H7 (cell line): ENCODE measurements at regions not wholly inside any gene's neighbourhood (a gene's known extent, or its start where the extent isn't known, plus 50 kb on each side); places are given as distances from the start of the nearest gene placed in this dataset.

Source experiments
- DNase-seq: peaks from one replicate; pipeline ENCODE4 v3.0.0; 2012
- H3K27me3 ChIP-seq: 2 replicates; pipeline ENCODE4 v1.6.0; 2011; ENCODE audit warnings: mild to moderate bottlenecking, low read length; ENCODE audit not compliant: control insufficient read depth, insufficient read depth
- H3K36me3 ChIP-seq: replicated peaks from 2 replicates; pipeline ENCODE4 v1.5.1; 2011; ENCODE audit warnings: low read length; ENCODE audit not compliant: control insufficient read depth, insufficient read depth
- H3K4me3 ChIP-seq: 2 replicates; pipeline ENCODE4 v1.5.1; 2011; ENCODE audit warnings: low read depth, mild to moderate bottlenecking, control low read depth, low read length, moderate library complexity; ENCODE audit not compliant: insufficient read depth

DNA sequence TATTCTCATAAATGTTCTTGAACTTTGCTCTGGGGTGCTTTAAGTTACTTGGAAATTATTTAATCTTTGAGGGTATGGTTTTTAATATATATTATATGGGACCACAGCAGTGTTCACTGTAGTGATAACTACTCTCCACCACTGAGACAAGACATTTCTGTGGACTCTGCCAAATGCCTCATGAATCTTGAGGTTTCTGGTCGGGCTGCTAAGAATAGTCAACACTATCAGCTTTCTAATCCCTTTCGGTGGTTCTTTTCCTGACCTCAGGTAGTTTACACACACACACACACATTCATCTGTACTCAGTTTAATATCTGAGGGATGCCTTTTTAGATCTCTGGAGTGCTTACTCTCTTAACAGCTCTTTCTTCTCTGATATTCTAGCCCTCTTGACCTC, 500.7 kb downstream of the MAFB start:
- H3K4me3 ChIP-seq = no peak overlapping the region
- no peak for DNase-seq
- no peaks in the 10 kb centered on the region for H3K36me3 ChIP-seq
- H3K27me3 ChIP-seq = no peaks in the 10 kb centered on the region

GRCh38 chr20:40186826-40187225, 502.2 kb downstream of the MAFB start:
- H3K4me3 ChIP-seq = no peak overlapping the region
- no peaks in the 10 kb centered on the region for H3K27me3 ChIP-seq
- no peaks in the 10 kb centered on the region for H3K36me3 ChIP-seq
- DNase-seq = no peak

DNA sequence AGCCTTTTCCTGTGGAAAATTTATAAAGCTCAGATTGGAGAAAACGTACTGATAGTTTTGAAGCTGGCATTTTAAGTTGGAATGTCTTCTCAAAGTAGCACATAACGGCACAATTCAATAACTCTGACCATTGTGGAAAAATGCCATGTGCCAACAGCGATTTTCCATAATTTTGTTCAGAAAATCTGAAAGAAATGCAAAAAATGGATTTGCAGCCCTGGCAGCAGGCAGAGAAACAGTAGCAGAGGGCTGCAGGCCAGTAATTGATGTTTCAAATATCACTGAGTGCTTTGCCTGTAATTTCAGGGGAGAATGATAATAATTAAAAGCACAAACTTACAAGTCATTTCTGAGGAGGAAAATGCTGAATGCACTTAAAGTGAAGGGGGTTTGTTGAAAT, 507.4 kb downstream of the MAFB start:
- H3K4me3 ChIP-seq = no peak overlapping the region
- no peaks in the 10 kb centered on the region for H3K36me3 ChIP-seq
- no peaks in the 10 kb centered on the region for H3K27me3 ChIP-seq
- no peak for DNase-seq

DNA sequence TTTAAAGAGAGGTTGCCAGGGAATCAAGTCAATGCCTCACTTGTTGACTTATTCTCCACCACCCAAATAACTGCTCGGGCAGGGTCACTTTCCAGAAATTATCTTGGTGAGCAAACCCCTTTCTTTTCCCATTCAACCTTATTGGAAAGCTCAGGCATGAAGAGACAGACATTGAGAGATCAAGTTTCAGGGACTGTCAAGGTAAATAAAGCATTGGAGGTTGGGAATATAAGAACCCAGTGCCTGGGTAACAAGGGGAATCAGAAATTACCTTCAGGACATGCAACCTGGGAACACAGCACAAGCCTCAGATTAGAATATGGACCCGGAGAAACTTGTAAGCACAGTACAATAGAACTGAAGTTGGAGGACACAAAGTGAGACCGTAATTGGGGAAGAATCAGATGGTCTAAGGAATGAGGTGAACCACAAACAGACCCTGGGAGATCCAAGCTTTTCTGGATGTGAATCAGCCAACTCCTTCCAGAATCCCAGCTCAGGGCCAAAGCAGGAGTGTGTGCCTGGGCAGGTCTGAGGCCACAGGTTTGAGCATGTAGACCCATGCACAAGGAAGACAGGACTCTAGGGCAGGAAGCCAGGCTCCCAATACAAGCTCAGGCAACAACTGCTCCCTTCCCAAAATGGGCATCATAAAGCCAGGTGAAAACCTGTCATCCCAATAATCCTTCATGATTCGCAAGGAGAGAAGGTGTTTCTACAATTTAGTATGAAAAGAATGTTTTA, 512.8 kb downstream of the MAFB start:
- Histone ChIP-seq H3K27me3 (no peaks in the 10 kb centered on the region), H3K4me3 (no peak overlapping the region), H3K36me3 (no peaks in the 10 kb centered on the region)
- DNase-seq = no peak

DNA sequence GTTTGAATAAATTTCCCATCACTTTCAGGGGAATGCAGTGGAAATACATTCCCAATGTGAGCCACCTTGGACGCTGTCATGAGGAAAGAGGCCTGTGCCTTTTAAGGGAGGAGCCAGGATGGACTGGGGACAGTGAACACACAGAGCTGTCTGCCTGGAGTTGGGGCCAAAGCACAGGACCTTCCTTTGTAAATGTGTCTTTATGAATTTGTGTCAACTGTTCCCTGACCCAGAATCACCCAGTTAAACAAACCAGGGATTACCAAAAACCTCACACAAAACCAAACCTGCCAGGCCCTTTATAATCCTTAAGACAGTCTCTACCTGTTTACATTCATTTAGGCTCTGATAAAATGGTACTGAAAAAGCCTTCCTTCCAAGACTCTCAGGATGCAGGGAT, 513.7 kb downstream of the MAFB start:
- DNase-seq = no peak

GRCh38 chr20:40173872-40174271, 515.2 kb downstream of the MAFB start:
- no peak overlapping the region for H3K4me3 ChIP-seq
- DNase-seq = no peak
- H3K36me3 ChIP-seq = no peaks in the 10 kb centered on the region
- H3K27me3 ChIP-seq = no peaks in the 10 kb centered on the region

More for the DNA sequence above, 513.7 kb downstream of the MAFB start:
- Histone ChIP-seq H3K36me3 (no peaks in the 10 kb centered on the region), H3K4me3 (no peak overlapping the region), H3K27me3 (no peaks in the 10 kb centered on the region)

DNA sequence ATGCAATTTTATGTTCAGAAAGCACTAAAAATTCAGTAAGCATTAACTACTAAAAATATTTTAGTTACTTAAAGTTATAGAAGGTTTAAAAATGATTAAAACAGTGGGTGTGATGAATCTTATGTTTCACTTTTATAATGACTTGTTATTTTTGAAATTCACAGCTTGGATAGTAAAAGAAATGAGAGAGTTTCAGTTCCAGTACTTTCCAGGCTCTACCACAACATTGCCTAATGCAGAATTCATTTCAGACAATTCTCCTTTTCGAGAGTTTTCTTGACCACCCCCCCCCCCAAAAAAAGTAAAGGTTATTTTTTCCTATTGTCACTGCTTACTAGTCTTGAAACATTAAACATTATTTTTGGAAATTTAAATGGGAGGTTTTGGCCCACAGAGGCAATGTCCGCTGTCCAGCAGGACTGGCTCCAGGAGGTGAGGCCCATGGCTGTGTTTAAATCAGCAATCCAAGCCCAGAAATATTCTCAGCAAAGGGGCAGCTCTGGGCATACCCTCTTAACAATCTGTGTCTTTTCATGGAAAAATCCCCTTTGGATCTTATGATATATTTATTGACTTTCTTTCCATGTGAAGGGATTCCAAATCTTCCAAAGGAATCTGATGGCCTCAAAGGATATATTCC, 519.9 kb downstream of the MAFB start:
- Histone ChIP-seq H3K27me3 (no peaks in the 10 kb centered on the region), H3K4me3 (no peak overlapping the region), H3K36me3 (no peaks in the 10 kb centered on the region)
- DNase-seq = no peak

GRCh38 chr20:40161391-40161790, 527.6 kb downstream of the MAFB start:
- Histone ChIP-seq H3K4me3 (no peak overlapping the region), H3K36me3 (no peaks in the 10 kb centered on the region), H3K27me3 (no peaks in the 10 kb centered on the region)
- no peak for DNase-seq

GRCh38 chr20:40160097-40160550, 528.9 kb downstream of the MAFB start:
- peak; percentile 34 for DNase-seq
- H3K27me3 ChIP-seq = no peaks in the 10 kb centered on the region
- H3K36me3 ChIP-seq = no peaks in the 10 kb centered on the region
- H3K4me3 ChIP-seq = no peak overlapping the region

DNA sequence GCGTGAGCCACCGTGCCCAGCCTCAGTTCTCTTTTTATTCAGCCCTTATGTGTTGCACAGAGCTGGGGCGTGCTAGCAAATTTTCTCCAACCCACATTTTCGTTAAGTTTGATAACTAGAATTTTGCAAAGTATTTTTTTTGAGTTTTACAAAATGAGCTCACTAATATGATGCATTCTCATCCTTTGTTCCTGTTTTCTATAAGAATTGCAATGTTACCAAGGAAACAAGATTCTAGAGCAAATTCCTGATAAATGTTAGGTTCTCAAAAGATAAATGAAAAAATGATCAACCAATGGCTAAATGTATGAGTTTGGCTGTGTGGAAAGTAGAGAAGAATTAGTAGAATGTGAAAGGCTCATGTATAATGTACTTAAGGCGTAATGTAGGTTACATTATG, 529.8 kb downstream of the MAFB start:
- Histone ChIP-seq H3K36me3 (no peaks in the 10 kb centered on the region), H3K4me3 (no peak overlapping the region), H3K27me3 (no peaks in the 10 kb centered on the region)
- DNase-seq = no peak

GRCh38 chr20:40156600-40157317, 532.3 kb downstream of the MAFB start:
- Histone ChIP-seq H3K27me3 (no peaks in the 10 kb centered on the region), H3K36me3 (no peaks in the 10 kb centered on the region), H3K4me3 (no peak overlapping the region)
- DNase-seq = no peak

DNA sequence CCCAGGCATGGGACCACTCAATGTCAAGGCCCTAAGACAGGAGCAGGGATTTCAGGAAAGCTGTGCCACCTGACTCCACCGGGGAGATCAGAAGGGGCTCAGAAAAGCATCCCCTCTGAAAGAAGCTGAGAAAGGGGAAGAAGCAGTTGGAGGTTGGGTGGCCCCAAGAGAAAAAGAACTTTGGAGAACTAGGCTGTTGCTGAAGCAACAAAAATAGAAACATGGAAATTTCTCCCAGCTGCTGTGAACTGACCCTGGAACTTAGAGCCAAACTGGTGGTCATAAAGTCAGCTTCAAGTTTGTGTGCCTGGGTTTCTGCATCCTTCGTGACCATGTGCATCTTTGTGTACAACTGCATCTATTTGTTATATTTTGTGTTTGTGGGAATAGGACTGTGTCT, 534.5 kb downstream of the MAFB start:
- H3K27me3 ChIP-seq = no peaks in the 10 kb centered on the region
- no peak for DNase-seq
- H3K4me3 ChIP-seq = no peak overlapping the region
- H3K36me3 ChIP-seq = no peaks in the 10 kb centered on the region

DNA sequence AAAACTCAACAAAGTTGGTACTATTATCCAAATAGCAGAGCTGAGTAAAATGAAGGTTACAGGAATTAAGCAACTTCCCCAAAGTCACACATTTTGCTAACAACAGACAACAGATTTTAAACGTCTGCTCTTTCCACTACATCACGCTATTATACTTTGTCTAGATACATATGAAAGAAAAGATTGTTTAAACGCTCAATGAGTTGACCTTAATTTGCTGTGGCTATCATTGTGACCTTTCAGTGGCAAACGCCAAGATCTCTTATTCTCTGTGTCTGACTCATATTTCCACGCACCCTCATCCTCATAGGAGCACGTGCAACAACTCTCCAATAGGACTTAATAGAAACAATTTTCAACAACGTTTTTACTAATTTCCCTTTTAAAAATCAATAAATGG, 540.1 kb downstream of the MAFB start:
- DNase-seq = no peak
- Histone ChIP-seq H3K4me3 (no peak overlapping the region), H3K36me3 (no peaks in the 10 kb centered on the region), H3K27me3 (no peaks in the 10 kb centered on the region)

GRCh38 chr20:40146071-40146470, 543.0 kb downstream of the MAFB start:
- no peak overlapping the region for H3K4me3 ChIP-seq
- no peaks in the 10 kb centered on the region for H3K36me3 ChIP-seq
- no peak for DNase-seq
- no peaks in the 10 kb centered on the region for H3K27me3 ChIP-seq

DNA sequence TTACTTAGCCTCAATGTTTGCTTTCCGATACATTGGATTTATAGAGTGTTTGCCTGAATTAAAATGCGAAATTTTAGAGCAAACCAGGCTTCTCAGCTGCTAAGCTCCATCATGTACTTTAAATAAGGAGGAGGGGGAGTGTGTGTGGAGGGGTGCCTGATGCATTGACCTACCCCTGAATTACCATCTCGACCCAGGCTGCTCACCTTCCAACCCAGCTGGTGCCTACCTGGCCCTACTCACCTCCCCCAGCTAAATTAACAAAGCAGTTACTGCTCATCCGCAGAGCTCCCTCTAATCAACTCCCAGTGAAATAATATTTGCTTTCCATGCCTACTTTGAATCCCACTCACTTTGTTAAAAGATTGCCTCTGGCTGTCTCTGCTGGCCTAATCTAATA, 544.5 kb downstream of the MAFB start:
- no peak for DNase-seq
- H3K27me3 ChIP-seq = no peaks in the 10 kb centered on the region
- H3K36me3 ChIP-seq = no peaks in the 10 kb centered on the region
- no peak overlapping the region for H3K4me3 ChIP-seq
